Muscle of leg (tissue), 3 donors: ENCODE measurements at regions not wholly inside any gene's neighbourhood (a gene's known extent, or its start where the extent isn't known, plus 50 kb on each side); places are given as distances from the start of the nearest gene placed in this dataset.
"Not testable (repeated sequence)": the region's sequence is repeated elsewhere in the genome, so short reads cannot be mapped to it uniquely, and the experiment has no call there.

Experiments
- DNase-seq: peaks from one replicate; pipeline ENCODE4 v3.0.0; 2013
- H3K27ac ChIP-seq: one replicate; pipeline ENCODE4 v1.5.1; 2013; ENCODE audit warnings: mild to moderate bottlenecking, low read length, control low read depth
- H3K27me3 ChIP-seq: one replicate; pipeline ENCODE4 v1.6.1; 2013; ENCODE audit warnings: low read length; ENCODE audit not compliant: control insufficient read depth, insufficient read depth
- H3K36me3 ChIP-seq: one replicate; pipeline ENCODE4 v1.6.1; 2013; ENCODE audit warnings: low read length; ENCODE audit not compliant: control insufficient read depth, insufficient read depth
- H3K4me1 ChIP-seq: one replicate; pipeline ENCODE4 v1.6.1; 2013; ENCODE audit warnings: low read length; ENCODE audit not compliant: control insufficient read depth, insufficient read depth
- H3K4me3 ChIP-seq: one replicate; pipeline ENCODE4 v1.5.1; 2013; ENCODE audit warnings: low read length, control low read depth
- H3K9me3 ChIP-seq: replicated peaks from 2 replicates; pipeline ENCODE4 v1.6.1; 2013; ENCODE audit warnings: low read depth, low read length; ENCODE audit not compliant: control insufficient read depth
- WGBS: methylation state at CpG from one replicate; pipeline ENCODE4 v1.1.5; 2013; ENCODE audit warnings: missing lambda C conversion rate; ENCODE audit not compliant: insufficient coverage; 5-methylcytosine and 5-hydroxymethylcytosine counted together

- Histone ChIP-seq H3K9me3 (no peaks in the 10 kb centered on the region), H3K4me3 (no peak overlapping the region), H3K36me3 (peaks cover 6% of the 10 kb centered on the region), H3K27ac (no peak overlapping the region), H3K4me1 (peaks cover 20% of the 10 kb centered on the region), H3K27me3 (no peaks in the 10 kb centered on the region)
- WGBS, result 83% methylated on average over 4 of the region's 6 CpGs
- DNase-seq, result no peak
Measured at GRCh38 chr14:89470401-89470800, 53.4 kb upstream of the FOXN3 start.

- H3K27ac ChIP-seq, result no peak overlapping the region
- H3K4me1 ChIP-seq, result peaks cover 20% of the 10 kb centered on the region
- 83% methylated on average over 14 of the region's 18 CpGs for WGBS
- no peak overlapping the region for H3K4me3 ChIP-seq
- H3K27me3 ChIP-seq, result no peaks in the 10 kb centered on the region
- no peaks in the 10 kb centered on the region for H3K9me3 ChIP-seq
- DNase-seq, result no peak
- H3K36me3 ChIP-seq, result peaks cover 6% of the 10 kb centered on the region
Measured at GRCh38 chr14:89469210-89470198, 52.5 kb upstream of the FOXN3 start.

DNA sequence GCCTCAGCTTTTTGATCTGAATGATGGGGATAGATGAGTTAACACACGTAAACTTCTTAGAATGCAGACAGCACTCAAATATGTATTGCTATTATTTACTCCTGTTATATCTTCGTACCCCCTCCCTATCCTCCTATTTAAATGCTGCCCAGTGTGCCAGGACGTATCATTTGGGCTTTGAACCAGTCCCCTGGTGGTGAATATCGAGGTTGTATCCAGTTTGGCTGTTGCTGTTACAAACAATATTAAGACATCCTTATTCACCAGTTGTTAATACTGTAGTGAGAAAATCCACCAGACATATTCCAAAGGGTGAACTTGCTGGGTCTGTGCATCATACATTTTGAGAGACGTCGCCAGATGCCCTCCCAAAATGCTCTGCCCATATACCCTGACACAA is 51.5 kb upstream of the FOXN3 start:
- H3K4me3 ChIP-seq, result no peak overlapping the region
- peaks cover 20% of the 10 kb centered on the region for H3K4me1 ChIP-seq
- no peaks in the 10 kb centered on the region for H3K9me3 ChIP-seq
- H3K27ac ChIP-seq, result no peak overlapping the region
- no peak for DNase-seq
- H3K36me3 ChIP-seq, result peaks cover 6% of the 10 kb centered on the region
- 86% methylated on average over 2 of the region's 6 CpGs for WGBS
- no peaks in the 10 kb centered on the region for H3K27me3 ChIP-seq

DNA sequence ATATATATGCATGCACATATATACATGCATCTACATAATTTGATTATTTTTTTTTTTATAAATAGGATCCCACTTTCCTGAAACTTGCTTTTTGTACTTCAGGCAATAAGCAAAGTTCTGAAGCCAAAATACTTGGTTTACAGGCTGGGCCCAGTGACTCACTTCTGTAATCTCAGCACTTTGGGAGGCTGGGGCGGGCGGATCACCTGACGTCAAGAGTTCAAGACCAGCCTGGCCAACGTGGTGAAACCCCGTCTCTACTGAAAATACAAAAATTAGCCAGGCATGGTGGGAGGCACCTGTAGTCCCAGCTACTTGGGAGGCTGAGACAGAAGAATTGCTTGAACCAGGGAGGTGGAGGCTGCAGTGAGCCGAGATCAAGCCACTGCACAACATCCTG is 51.0 kb upstream of the FOXN3 start:
- H3K27me3 ChIP-seq, H3K36me3 ChIP-seq, H3K9me3 ChIP-seq, H3K4me3 ChIP-seq, DNase-seq, H3K27ac ChIP-seq: not testable (repeated sequence)
- H3K4me1 ChIP-seq, result peaks cover 20% of the 10 kb centered on the region
- WGBS, result 91% methylated on average over 5 of the region's 6 CpGs

DNA sequence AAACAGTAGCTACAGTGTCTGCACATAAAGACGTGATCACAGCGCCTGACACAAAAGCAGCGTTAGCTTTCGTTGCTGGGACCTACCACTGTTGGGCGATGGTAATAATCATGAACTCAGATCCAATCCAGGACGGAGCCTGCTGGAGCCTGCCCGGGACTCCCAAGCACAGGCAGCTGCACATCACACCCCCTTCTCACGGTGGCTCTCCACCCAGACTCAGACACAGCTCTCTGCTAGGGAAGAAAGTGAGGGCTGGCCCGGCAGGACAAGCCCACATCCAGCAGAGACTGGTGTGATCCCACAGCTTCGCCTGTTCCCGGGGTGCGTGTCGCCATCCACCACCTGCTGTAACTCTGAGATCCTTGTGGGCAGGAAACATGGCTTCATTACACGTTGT is 49.9 kb upstream of the FOXN3 start:
- DNase-seq, result peak; percentile 81

More for the DNA sequence above, 49.9 kb upstream of the FOXN3 start:
- Histone ChIP-seq H3K27ac (peak overlapping the region; percentile 88), H3K4me3 (peak overlapping the region; percentile 8), H3K4me1 (peaks cover 20% of the 10 kb centered on the region), H3K27me3 (no peaks in the 10 kb centered on the region), H3K9me3 (no peaks in the 10 kb centered on the region), H3K36me3 (peaks cover 6% of the 10 kb centered on the region)
- WGBS, result 35% methylated on average over 8 of the region's 14 CpGs
